ENCODE measurements at regions not wholly inside any gene's neighbourhood (a gene's known extent, or its start where the extent isn't known, plus 50 kb on each side); places are given as distances from the start of the nearest gene placed in this dataset.

- H3K36me3 ChIP-seq = no peaks in the 10 kb centered on the region
- no peak overlapping the region for H3K4me3 ChIP-seq
- DNase-seq = no peak
- no peaks in the 10 kb centered on the region for H3K9me3 ChIP-seq
- no peaks in the 10 kb centered on the region for H3K27me3 ChIP-seq
- H3K27ac ChIP-seq = no peak overlapping the region
- TF ChIP-seq CTCF (IDR thresholded peaks at IDR 0.05) = no peak
- no peak for TF ChIP-seq POLR2A (IDR thresholded peaks at IDR 0.05)
- no peaks in the 10 kb centered on the region for H3K4me1 ChIP-seq
Measured at GRCh38 chr5:123921193-123921592, 409.2 kb downstream of the CSNK1G3 start.

GRCh38 chr5:123916345-123917121 is 404.6 kb downstream of the CSNK1G3 start:
- no peak for TF ChIP-seq CTCF (IDR thresholded peaks at IDR 0.05)
- no peak for TF ChIP-seq POLR2A (IDR thresholded peaks at IDR 0.05)
- Histone ChIP-seq H3K27ac (no peak overlapping the region), H3K4me1 (no peaks in the 10 kb centered on the region), H3K9me3 (no peaks in the 10 kb centered on the region), H3K4me3 (no peak overlapping the region), H3K36me3 (no peaks in the 10 kb centered on the region), H3K27me3 (no peaks in the 10 kb centered on the region)
- DNase-seq = no peak

- DNase-seq = no peak
- Histone ChIP-seq H3K9me3 (no peaks in the 10 kb centered on the region), H3K4me1 (no peaks in the 10 kb centered on the region), H3K36me3 (no peaks in the 10 kb centered on the region), H3K4me3 (no peak overlapping the region), H3K27ac (no peak overlapping the region), H3K27me3 (no peaks in the 10 kb centered on the region)
- TF ChIP-seq CTCF (IDR thresholded peaks at IDR 0.05) = no peak
- TF ChIP-seq POLR2A (IDR thresholded peaks at IDR 0.05) = no peak
Measured at GRCh38 chr5:123914333-123914732, 402.4 kb downstream of the CSNK1G3 start.

GRCh38 chr5:123907349-123907748 is 395.4 kb downstream of the CSNK1G3 start:
- TF ChIP-seq POLR2A (IDR thresholded peaks at IDR 0.05) = no peak
- TF ChIP-seq CTCF (IDR thresholded peaks at IDR 0.05) = no peak
- H3K4me3 ChIP-seq = no peak overlapping the region
- no peak for DNase-seq
- no peak overlapping the region for H3K27ac ChIP-seq
- no peaks in the 10 kb centered on the region for H3K4me1 ChIP-seq
- no peaks in the 10 kb centered on the region for H3K9me3 ChIP-seq
- H3K27me3 ChIP-seq = no peaks in the 10 kb centered on the region
- H3K36me3 ChIP-seq = no peaks in the 10 kb centered on the region

DNA sequence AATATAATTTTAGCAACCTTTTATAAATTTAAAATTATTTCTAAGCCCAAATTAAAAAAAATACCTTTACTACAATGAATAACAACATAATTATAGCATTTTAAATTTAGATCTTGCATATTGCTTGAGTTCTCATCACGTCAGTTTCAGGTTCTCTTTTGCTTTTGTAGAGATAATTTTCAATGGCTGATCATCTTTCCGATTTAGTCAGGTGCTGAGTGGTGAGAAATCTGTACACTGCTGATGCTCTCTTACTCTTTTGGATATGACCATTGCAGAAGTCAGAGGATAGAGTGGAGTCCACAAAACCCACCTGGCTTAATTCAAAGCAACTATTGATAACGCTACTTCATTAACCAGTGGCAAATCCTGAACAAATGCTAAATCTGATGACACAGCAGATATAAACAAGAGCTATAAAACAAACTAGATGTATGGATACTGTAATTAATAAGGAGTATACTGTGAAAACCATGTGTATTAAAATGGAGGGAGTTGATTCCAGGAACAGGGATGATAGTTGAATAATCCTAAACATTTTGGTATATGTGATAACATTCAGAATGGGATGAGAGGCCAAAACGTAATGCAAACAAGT is 394.8 kb downstream of the CSNK1G3 start:
- H3K27me3 ChIP-seq = no peaks in the 10 kb centered on the region
- no peak overlapping the region for H3K4me3 ChIP-seq
- no peaks in the 10 kb centered on the region for H3K4me1 ChIP-seq
- no peaks in the 10 kb centered on the region for H3K9me3 ChIP-seq
- no peak for TF ChIP-seq POLR2A (IDR thresholded peaks at IDR 0.05)
- no peak for TF ChIP-seq CTCF (IDR thresholded peaks at IDR 0.05)
- DNase-seq = no peak
- H3K36me3 ChIP-seq = no peaks in the 10 kb centered on the region
- no peak overlapping the region for H3K27ac ChIP-seq
